H9 (cell line): ENCODE measurements at regions not wholly inside any gene's neighbourhood (a gene's known extent, or its start where the extent isn't known, plus 50 kb on each side); places are given as distances from the start of the nearest gene placed in this dataset.

Source experiments
- DNase-seq: peaks from one replicate; pipeline ENCODE4 v3.0.0-alpha.2; 2017
- H2AFZ ChIP-seq: one replicate; pipeline ENCODE4 v1.6.1; 2013; ENCODE audit warnings: mild to moderate bottlenecking, low read length, control low read depth, moderate library complexity
- H2AK5ac ChIP-seq: 2 replicates; pipeline ENCODE4 v1.6.1; 2013; ENCODE audit warnings: low read length, control low read depth, mixed read lengths; ENCODE audit not compliant: insufficient read length
- H2BK120ac ChIP-seq: one replicate; pipeline ENCODE4 v1.6.1; 2013; ENCODE audit warnings: low read depth, mild to moderate bottlenecking, low read length, control low read depth, inconsistent platforms; ENCODE audit not compliant: poor library complexity, severe bottlenecking
- H2BK12ac ChIP-seq: 2 replicates; pipeline ENCODE4 v1.6.1; 2013; ENCODE audit warnings: low read length, control low read depth, mixed read lengths, low read depth; ENCODE audit not compliant: insufficient read length
- H2BK15ac ChIP-seq: 2 replicates; pipeline ENCODE4 v1.6.1; 2013; ENCODE audit warnings: low read depth, low read length, control low read depth
- H2BK20ac ChIP-seq: one replicate; pipeline ENCODE4 v1.6.1; 2013; ENCODE audit warnings: low read depth, mild to moderate bottlenecking, low read length, control low read depth, inconsistent platforms; ENCODE audit not compliant: poor library complexity, severe bottlenecking
- H2BK5ac ChIP-seq: 2 replicates; pipeline ENCODE4 v1.6.1; 2013; ENCODE audit warnings: low read length, control low read depth, mixed read lengths; ENCODE audit not compliant: insufficient read length
- H3K14ac ChIP-seq: 2 replicates; pipeline ENCODE4 v1.6.1; 2013; ENCODE audit warnings: low read length, control low read depth; ENCODE audit not compliant: insufficient read depth
- H3K18ac ChIP-seq: 2 replicates; pipeline ENCODE4 v1.6.1; 2013; ENCODE audit warnings: low read depth, mild to moderate bottlenecking, mixed read lengths, low read length, control low read depth; ENCODE audit not compliant: insufficient read length
- H3K23ac ChIP-seq: 2 replicates; pipeline ENCODE4 v1.6.1; 2013; ENCODE audit warnings: low read length, control low read depth, mixed read lengths, low read depth; ENCODE audit not compliant: insufficient read length
- H3K23me2 ChIP-seq: 2 replicates; pipeline ENCODE4 v1.6.1; 2013; ENCODE audit warnings: low read depth, mild to moderate bottlenecking, mixed read lengths, low read length, control low read depth; ENCODE audit not compliant: insufficient read length, poor library complexity, severe bottlenecking
- H3K27ac ChIP-seq: 2 replicates; pipeline ENCODE4 v1.5.1; 2013; ENCODE audit warnings: low read length, control low read depth, mixed read lengths, low read depth; ENCODE audit not compliant: insufficient read length
- H3K27me3 ChIP-seq: 2 replicates; pipeline ENCODE4 v1.6.1; 2013; ENCODE audit warnings: low read length, control low read depth, inconsistent platforms; ENCODE audit not compliant: insufficient read depth
- H3K4ac ChIP-seq: 2 replicates; pipeline ENCODE4 v1.6.1; 2013; ENCODE audit warnings: low read depth, mild to moderate bottlenecking, control low read depth, inconsistent platforms, low read length, moderate library complexity
- H3K4me1 ChIP-seq: 2 replicates; pipeline ENCODE4 v1.6.1; 2013; ENCODE audit warnings: low read length, control low read depth, inconsistent platforms; ENCODE audit not compliant: insufficient read depth
- H3K4me2 ChIP-seq: 2 replicates; pipeline ENCODE4 v1.6.1; 2013; ENCODE audit warnings: low read length, control low read depth, mixed read lengths; ENCODE audit not compliant: insufficient read length, insufficient read depth
- H3K56ac ChIP-seq: 2 replicates; pipeline ENCODE4 v1.6.1; 2013; ENCODE audit warnings: low read depth, mild to moderate bottlenecking, mixed read lengths, low read length, control low read depth; ENCODE audit not compliant: insufficient read length
- H3K79me1 ChIP-seq: 2 replicates; pipeline ENCODE4 v1.6.1; 2013; ENCODE audit warnings: low read depth, mild to moderate bottlenecking, moderate library complexity, low read length, control low read depth, inconsistent platforms; ENCODE audit not compliant: insufficient read depth, poor library complexity, severe bottlenecking
- H3K79me2 ChIP-seq: 2 replicates; pipeline ENCODE4 v1.6.1; 2013; ENCODE audit warnings: low read length, control low read depth, inconsistent platforms; ENCODE audit not compliant: insufficient read depth
- H3K9ac ChIP-seq: 2 replicates; pipeline ENCODE4 v1.6.1; 2013; ENCODE audit warnings: low read length, control low read depth, mixed read lengths; ENCODE audit not compliant: insufficient read length; ENCODE audit errors: extremely low read depth
- H3K9me3 ChIP-seq: one replicate; pipeline ENCODE4 v1.6.1; 2013; ENCODE audit warnings: low read depth, low read length, inconsistent platforms; ENCODE audit not compliant: control insufficient read depth
- H3T11ph ChIP-seq: one replicate; pipeline ENCODE4 v1.6.1; 2013; ENCODE audit warnings: mild to moderate bottlenecking, low read length, control low read depth, inconsistent platforms
- H4K20me1 ChIP-seq: one replicate; pipeline ENCODE4 v1.6.1; 2013; ENCODE audit not compliant: control insufficient read depth, insufficient read length, insufficient read depth
- H4K5ac ChIP-seq: 2 replicates; pipeline ENCODE4 v1.6.1; 2013; ENCODE audit warnings: low read depth, mild to moderate bottlenecking, mixed read lengths, low read length, control low read depth; ENCODE audit not compliant: insufficient read length
- H4K8ac ChIP-seq: replicated peaks from 2 replicates; pipeline ENCODE4 v1.6.1; 2013; ENCODE audit warnings: low read length, control low read depth, mixed read lengths, low read depth; ENCODE audit not compliant: insufficient read length
- H4K91ac ChIP-seq: 2 replicates; pipeline ENCODE4 v1.6.1; 2013; ENCODE audit warnings: low read depth, mild to moderate bottlenecking, moderate library complexity, mixed read lengths, low read length, control low read depth; ENCODE audit not compliant: insufficient read length
- H3K27ac Mint-ChIP-seq, 3 experiments: 2 replicates in 2 of 3; 3 replicates in 1 of 3; pipeline ENCODE4 v1.8.0; 2020 to 2021; ENCODE audit warnings: mixed read lengths in 3 of 3, mild to moderate bottlenecking in 1 of 3, moderate library complexity in 1 of 3
- H3K27me3 Mint-ChIP-seq: 2 replicates; pipeline ENCODE4 v1.8.0; 2021; ENCODE audit warnings: low read depth, mild to moderate bottlenecking, moderate library complexity, mixed read lengths
- H3K36me3 Mint-ChIP-seq, 3 experiments: 2 replicates in 2 of 3; 3 replicates in 1 of 3; pipeline ENCODE4 v1.8.0; 2020 to 2021; ENCODE audit warnings: low read depth in 3 of 3, mixed read lengths in 3 of 3; ENCODE audit not compliant: insufficient read depth in 1 of 3
- H3K4me1 Mint-ChIP-seq, 2 experiments: 2 replicates each; pipeline ENCODE4 v1.8.0; 2020; ENCODE audit warnings: mixed read lengths in 2 of 2
- H3K4me3 Mint-ChIP-seq, 2 experiments: 2 replicates in 1 of 2; 3 replicates in 1 of 2; pipeline ENCODE4 v1.8.0; 2020 to 2021; ENCODE audit warnings: mild to moderate bottlenecking in 2 of 2, mixed read lengths in 2 of 2, moderate library complexity in 1 of 2
- H3K9me3 Mint-ChIP-seq, 2 experiments: 2 replicates in 1 of 2; 3 replicates in 1 of 2; pipeline ENCODE4 v1.8.0; 2020; ENCODE audit warnings: mild to moderate bottlenecking in 2 of 2, mixed read lengths in 2 of 2, moderate library complexity in 1 of 2
- CTCF ChIP-seq: fragments of 200-600 bp; sonication (generic); conservative IDR thresholded peaks from 3 replicates; pipeline ENCODE4 v1.8.0; 2021; ENCODE audit warnings: antibody characterized with exemption, mild to moderate bottlenecking
- WGBS: extraction: QIAGEN DNeasy Blood & Tissue Kit; methylation state at CpG from one replicate; pipeline ENCODE4 v1.1.7; 2013; ENCODE audit warnings: missing lambda C conversion rate, low lambda C conversion rate, mixed read lengths; ENCODE audit not compliant: insufficient read length; ENCODE audit errors: extremely low coverage; 5-methylcytosine and 5-hydroxymethylcytosine counted together

- H3K27me3 ChIP-seq: no peaks in the 10 kb centered on the region
- no peak overlapping the region for H2AFZ ChIP-seq
These were observed 1114.3 kb downstream of the IGSF11 start for GRCh38 chr3:117920253-117920898.

More at GRCh38 chr3:117920253-117920898, 1114.3 kb downstream of the IGSF11 start:
- Histone ChIP-seq H3K4me1 (no peaks in the 10 kb centered on the region), H3K56ac (no peak overlapping the region), H4K91ac (no peak overlapping the region), H3T11ph (no peak overlapping the region), H3K23me2 (no peaks in the 10 kb centered on the region), H3K9me3 (no peaks in the 10 kb centered on the region), H2BK5ac (no peak overlapping the region), H3K9ac (no peak overlapping the region), H2BK12ac (no peak overlapping the region), H4K20me1 (no peaks in the 10 kb centered on the region), H3K79me1 (no peaks in the 10 kb centered on the region), H2BK20ac (no peak overlapping the region), H3K4ac (no peak overlapping the region), H2BK15ac (no peak overlapping the region), H2BK120ac (no peak overlapping the region), H2AK5ac (no peak overlapping the region), H3K14ac (no peak overlapping the region), H3K27ac (no peak overlapping the region), H3K79me2 (no peaks in the 10 kb centered on the region), H4K5ac (no peak overlapping the region), H4K8ac (no peak overlapping the region), H3K4me2 (no peak overlapping the region), H3K18ac (no peak overlapping the region), H3K23ac (no peak overlapping the region)
- Mint-ChIP-seq H3K4me1 (peaks cover 15 to 27% of the 10 kb centered on the region in 2 experiments), H3K9me3 (no peaks in the 10 kb centered on the region), H3K27me3 (no peaks in the 10 kb centered on the region), H3K27ac (peak overlapping the region in 1 of 3 experiments; percentile 78; a peak in 1 of 7 replicates), H3K36me3 (no peaks in the 10 kb centered on the region), H3K4me3 (no peak overlapping the region; a peak in 1 of 5 replicates)
- no CpG with 5 or more reads among the region's 7 CpGs for WGBS
- no peak for DNase-seq
- no peak for TF ChIP-seq CTCF
